HG02884 (cell line): ENCODE measurements at regions not wholly inside any gene's neighbourhood (a gene's known extent, or its start where the extent isn't known, plus 50 kb on each side); places are given as distances from the start of the nearest gene placed in this dataset.
"Not testable (repeated sequence)": the region's sequence is repeated elsewhere in the genome, so short reads cannot be mapped to it uniquely, and the experiment has no call there.

Experiments used
- ATAC-seq: cut with Tn5 transposase; IDR thresholded peaks from one replicate; pipeline ENCODE4 v1.9.1; 2021; ENCODE audit warnings: mild to moderate bottlenecking, moderate library complexity; ENCODE audit not compliant: unreplicated experiment

GRCh38 chr3:154842536-154842935 is 237.6 kb upstream of the MME start:
- no peak for ATAC-seq

GRCh38 chr3:154835639-154836038 is 244.5 kb upstream of the MME start:
- no peak for ATAC-seq

GRCh38 chr3:154834831-154835230 is 245.3 kb upstream of the MME start:
- ATAC-seq = not testable (repeated sequence)

- no peak for ATAC-seq
Observed at GRCh38 chr3:154829929-154830328, 250.2 kb upstream of the MME start.

GRCh38 chr3:154819491-154819890 is 260.6 kb upstream of the MME start:
- ATAC-seq = no peak

GRCh38 chr3:154818676-154819255 is 261.4 kb upstream of the MME start:
- no peak for ATAC-seq

- ATAC-seq = not testable (repeated sequence)
Observed at GRCh38 chr3:154810017-154810416, 270.1 kb upstream of the MME start.

GRCh38 chr3:154801729-154802128 is 278.4 kb upstream of the MME start:
- no peak for ATAC-seq

GRCh38 chr3:154799800-154800199 is 280.3 kb upstream of the MME start:
- ATAC-seq = no peak

GRCh38 chr3:154795582-154795981 is 284.5 kb upstream of the MME start:
- ATAC-seq = no peak

GRCh38 chr3:154794814-154795445 is 285.2 kb upstream of the MME start:
- ATAC-seq = no peak

- ATAC-seq = no peak
Observed at GRCh38 chr3:154794391-154794790, 285.7 kb upstream of the MME start.

- no peak for ATAC-seq
Observed at GRCh38 chr3:154792828-154793227, 287.3 kb upstream of the MME start.

GRCh38 chr3:154791611-154792010 is 288.5 kb upstream of the MME start:
- ATAC-seq = no peak

- no peak for ATAC-seq
Observed at GRCh38 chr3:154786724-154787123, 293.4 kb upstream of the MME start.

GRCh38 chr3:154783521-154783931 is 296.6 kb upstream of the MME start:
- no peak for ATAC-seq

GRCh38 chr3:154783061-154783460 is 297.1 kb upstream of the MME start:
- ATAC-seq = no peak

GRCh38 chr3:154782151-154782550 is 298.0 kb upstream of the MME start:
- no peak for ATAC-seq

- ATAC-seq = no peak
Observed at GRCh38 chr3:154781595-154781994, 298.5 kb upstream of the MME start.

GRCh38 chr3:154780263-154780662 is 299.9 kb upstream of the MME start:
- ATAC-seq = no peak

- ATAC-seq = no peak
Observed at GRCh38 chr3:154779571-154779970, 300.5 kb upstream of the MME start.

- no peak for ATAC-seq
Observed at GRCh38 chr3:154778057-154778456, 302.1 kb upstream of the MME start.
